ENCODE measurements at regions not wholly inside any gene's neighbourhood (a gene's known extent, or its start where the extent isn't known, plus 50 kb on each side); places are given as distances from the start of the nearest gene placed in this dataset.

- Histone ChIP-seq H3K4me1 (ENCODE audit: insufficient read depth) (no peaks in the 10 kb centered on the region), H3K9me3 (no peaks in the 10 kb centered on the region), H3K27me3 (no peaks in the 10 kb centered on the region), H3K36me3 (no peaks in the 10 kb centered on the region), H3K4me3 (no peak overlapping the region), H3K27ac (no peak overlapping the region)
- intact Hi-C loops (cut with DNase I): no loop called here
- 49 to 65% (median 62%) methylated on average over 5 of the region's 5 CpGs for WGBS, 3 donors
- DNase-seq: no peak
- TF ChIP-seq CTCF (IDR thresholded peaks at IDR 0.05) (no peak), POLR2A (IDR thresholded peaks at IDR 0.05) (no peak), EP300 (IDR thresholded peaks at IDR 0.05) (no peak)
Observed at GRCh38 chr15:97236140-97236539, 724.4 kb upstream of the ARRDC4 start.

GRCh38 chr15:97237160-97237559, 723.3 kb upstream of the ARRDC4 start:
- DNase-seq: no peak
- Histone ChIP-seq H3K9me3 (no peaks in the 10 kb centered on the region), H3K4me3 (no peak overlapping the region), H3K4me1 (ENCODE audit: insufficient read depth) (no peaks in the 10 kb centered on the region), H3K27ac (no peak overlapping the region), H3K27me3 (no peaks in the 10 kb centered on the region), H3K36me3 (no peaks in the 10 kb centered on the region)
- TF ChIP-seq CTCF (IDR thresholded peaks at IDR 0.05) (no peak), POLR2A (IDR thresholded peaks at IDR 0.05) (no peak)
- 93 to 97% (median 95%) methylated on average over 6 of the region's 6 CpGs for WGBS, 3 donors
- intact Hi-C loops (cut with DNase I): no loop called here

GRCh38 chr15:97248376-97248775, 712.1 kb upstream of the ARRDC4 start:
- TF ChIP-seq POLR2A (IDR thresholded peaks at IDR 0.05) (no peak), CTCF (IDR thresholded peaks at IDR 0.05) (no peak), EP300 (IDR thresholded peaks at IDR 0.05) (no peak)
- WGBS, 3 donors: 83 to 84% (median 84%) methylated on average over 1 of the region's 1 CpG

DNA sequence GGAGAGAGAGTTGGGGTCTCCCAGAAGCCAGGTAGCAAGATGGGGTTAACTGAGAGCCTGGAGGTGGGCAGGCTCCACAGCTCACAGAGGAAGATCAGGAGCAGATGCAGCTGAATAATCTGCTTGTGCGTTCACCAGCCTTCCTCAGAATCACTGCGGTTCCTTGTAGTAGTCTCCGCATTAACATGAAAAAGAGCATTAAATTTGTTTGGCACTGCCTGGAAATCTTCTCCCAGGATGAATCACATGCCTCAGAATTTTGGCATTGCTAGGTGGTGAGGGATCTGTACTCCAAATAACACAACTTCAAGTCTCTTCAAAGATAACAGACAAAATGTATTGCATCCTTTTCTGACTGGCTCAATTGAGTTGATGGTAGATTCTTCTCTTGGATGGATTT, 700.6 kb upstream of the ARRDC4 start:
- Histone ChIP-seq H3K4me3 (no peak overlapping the region), H3K9me3 (no peaks in the 10 kb centered on the region), H3K27ac (no peak overlapping the region), H3K4me1 (ENCODE audit: insufficient read depth) (no peaks in the 10 kb centered on the region), H3K36me3 (no peaks in the 10 kb centered on the region), H3K27me3 (no peaks in the 10 kb centered on the region)
- WGBS, 3 donors: 84 to 91% (median 87%) methylated on average over 3 of the region's 3 CpGs
- TF ChIP-seq POLR2A (IDR thresholded peaks at IDR 0.05) (no peak), EP300 (IDR thresholded peaks at IDR 0.05) (no peak), CTCF (IDR thresholded peaks at IDR 0.05) (no peak)
- intact Hi-C loops (cut with DNase I): no loop called here
- DNase-seq: no peak

More at GRCh38 chr15:97248376-97248775, 712.1 kb upstream of the ARRDC4 start:
- H3K4me1 ChIP-seq (ENCODE audit: insufficient read depth): no peaks in the 10 kb centered on the region
- H3K4me3 ChIP-seq: no peak overlapping the region
- H3K27me3 ChIP-seq: no peaks in the 10 kb centered on the region
- no peak for DNase-seq
- no peaks in the 10 kb centered on the region for H3K36me3 ChIP-seq
- no peaks in the 10 kb centered on the region for H3K9me3 ChIP-seq
- H3K27ac ChIP-seq: no peak overlapping the region
- intact Hi-C loops (cut with DNase I): no loop called here

GRCh38 chr15:97301166-97301565, 659.3 kb upstream of the ARRDC4 start:
- intact Hi-C loops (cut with DNase I): no loop called here
- H3K36me3 ChIP-seq: no peaks in the 10 kb centered on the region
- H3K4me1 ChIP-seq (ENCODE audit: insufficient read depth): no peaks in the 10 kb centered on the region
- no peaks in the 10 kb centered on the region for H3K9me3 ChIP-seq
- no peak overlapping the region for H3K27ac ChIP-seq
- DNase-seq: no peak
- WGBS, 3 donors: 78 to 94% (median 91%) methylated on average over 3 of the region's 3 CpGs
- no peaks in the 10 kb centered on the region for H3K27me3 ChIP-seq
- no peak overlapping the region for H3K4me3 ChIP-seq
- TF ChIP-seq CTCF (IDR thresholded peaks at IDR 0.05) (no peak), POLR2A (IDR thresholded peaks at IDR 0.05) (no peak), EP300 (IDR thresholded peaks at IDR 0.05) (no peak)

Data from ovary (tissue), 7 donors.